Adrenal gland (tissue), 9 donors: ENCODE measurements at regions not wholly inside any gene's neighbourhood (a gene's known extent, or its start where the extent isn't known, plus 50 kb on each side); places are given as distances from the start of the nearest gene placed in this dataset.
"Not testable (repeated sequence)": the region's sequence is repeated elsewhere in the genome, so short reads cannot be mapped to it uniquely, and the experiment has no call there.

Source experiments
- DNase-seq, 7 donors: peaks; one replicate each; pipeline ENCODE4 v3.0.0-alpha.2; 2019 to 2020
- H3K27ac ChIP-seq, 5 donors: fragments of 200-600 bp; sonication (generic) in 4 of 5; 1 replicate in 3 of 5; 2 replicates in 2 of 5; pipeline versions ENCODE4 v1.5.1 to v1.8.0; 2016 to 2020; ENCODE audit warnings: mild to moderate bottlenecking in 1 of 5
- H3K27me3 ChIP-seq: fragments of 200-600 bp; 2 replicates; pipeline ENCODE4 v1.8.0; 2021
- H3K36me3 ChIP-seq, 2 donors: fragments of 200-600 bp; replicated peaks in 1 of 2; 1 replicate in 1 of 2; 2 replicates in 1 of 2; pipeline versions ENCODE4 v1.5.1 to v1.8.0; 2018 to 2022
- H3K4me1 ChIP-seq, 2 donors: fragments of 200-600 bp; replicated peaks in 1 of 2; 1 replicate in 1 of 2; 2 replicates in 1 of 2; pipeline versions ENCODE4 v1.5.1 to v1.8.0; 2018 to 2021
- H3K4me3 ChIP-seq, 4 donors: fragments of 200-600 bp; sonication (generic) in 3 of 4; one replicate each; pipeline ENCODE4 v1.5.1; 2016 to 2018
- H3K9me3 ChIP-seq, 3 donors: fragments of 200-600 bp; sonication (generic) in 1 of 3; replicated peaks in 1 of 3; 1 replicate in 2 of 3; 2 replicates in 1 of 3; pipeline versions ENCODE4 v1.5.1 to v1.8.0; 2016 to 2021
- POLR2A ChIP-seq, 2 donors: fragments of 450-650 bp; IDR thresholded peaks; one replicate each; pipeline ENCODE4 v1.6.1; 2017; ENCODE audit warnings: antibody characterized with exemption in 2 of 2, mild to moderate bottlenecking in 2 of 2, moderate library complexity in 1 of 2
- WGBS, 4 donors: extraction: QIAGEN DNeasy Blood & Tissue Kit in 2 of 4; methylation state at CpG; one replicate each; pipeline versions ENCODE4 v1.1.5 to v1.1.7; 2013 to 2017; 5-methylcytosine and 5-hydroxymethylcytosine counted together
- intact Hi-C, 2 donors: fragments of 100-400 bp; cut with DNase I; formaldehyde crosslinking; loops; one replicate each; pipeline versions ENCODE4 v1.14.1 to v1.15.0; 2022 to 2023
- TF ChIP-seq, protein P1 (sequence below), 6 experiments: fragments of 450-650 bp in 4 of 6; fragments of 200-600 bp in 2 of 6; sonication (generic) in 1 of 6; IDR thresholded peaks; 1 replicate in 5 of 6; 2 replicates in 1 of 6; pipeline versions ENCODE4 v1.5.1 to v1.8.0; 2016 to 2021; ENCODE audit warnings: antibody characterized with exemption in 6 of 6, mild to moderate bottlenecking in 2 of 6, moderate library complexity in 1 of 6
- donor health status: healthy with polysubstance abuse.
- donor health status: Bipolar disorder and iron deficiency.
- donor health status: DM: yes; HTN: yes; CAD: no.
- donor health status: DM: no; HTN: no; CAD: no.
- donor health status: DM: no; HTN: no; CAD: no.

DNA sequence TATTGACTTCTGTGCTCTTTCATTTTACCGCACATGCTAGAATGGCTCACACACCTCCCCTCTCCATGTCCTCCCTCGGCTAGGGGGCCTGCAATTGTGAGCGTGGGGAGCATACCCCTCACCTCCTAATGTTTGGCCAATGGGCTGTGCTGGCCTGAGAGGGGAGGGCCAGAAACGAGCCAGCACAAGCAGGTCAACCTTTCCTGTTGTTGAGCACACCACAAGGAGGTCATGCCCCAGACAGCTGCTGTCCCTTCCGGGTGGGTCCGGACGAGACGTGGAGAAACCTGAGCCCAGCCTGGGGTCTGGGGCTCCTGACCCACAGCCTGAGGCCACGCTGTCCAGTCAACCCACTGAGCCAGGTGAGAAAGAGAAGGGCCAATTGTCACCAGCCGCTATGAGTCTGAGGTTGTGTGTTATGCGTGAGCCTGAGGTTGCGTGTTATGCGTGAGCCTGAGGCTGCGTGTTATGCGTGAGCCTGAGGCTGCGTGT lies 77.4 kb downstream of the TTLL2 start:
- 77 to 84% (median 80%) methylated on average over 8 to 16 of the region's 16 CpGs for WGBS, 4 donors
- intact Hi-C loops, result no loop called here
- DNase-seq, result no peak
- Histone ChIP-seq H3K4me3 (no peak overlapping the region), H3K9me3 (no peaks in the 10 kb centered on the region), H3K27ac (no peak overlapping the region), H3K36me3 (no peaks in the 10 kb centered on the region), H3K27me3 (no peaks in the 10 kb centered on the region), H3K4me1 (no peaks in the 10 kb centered on the region)
- no peak for TF ChIP-seq POLR2A (IDR thresholded peaks at IDR 0.05)
- TF ChIP-seq, protein P1, sequence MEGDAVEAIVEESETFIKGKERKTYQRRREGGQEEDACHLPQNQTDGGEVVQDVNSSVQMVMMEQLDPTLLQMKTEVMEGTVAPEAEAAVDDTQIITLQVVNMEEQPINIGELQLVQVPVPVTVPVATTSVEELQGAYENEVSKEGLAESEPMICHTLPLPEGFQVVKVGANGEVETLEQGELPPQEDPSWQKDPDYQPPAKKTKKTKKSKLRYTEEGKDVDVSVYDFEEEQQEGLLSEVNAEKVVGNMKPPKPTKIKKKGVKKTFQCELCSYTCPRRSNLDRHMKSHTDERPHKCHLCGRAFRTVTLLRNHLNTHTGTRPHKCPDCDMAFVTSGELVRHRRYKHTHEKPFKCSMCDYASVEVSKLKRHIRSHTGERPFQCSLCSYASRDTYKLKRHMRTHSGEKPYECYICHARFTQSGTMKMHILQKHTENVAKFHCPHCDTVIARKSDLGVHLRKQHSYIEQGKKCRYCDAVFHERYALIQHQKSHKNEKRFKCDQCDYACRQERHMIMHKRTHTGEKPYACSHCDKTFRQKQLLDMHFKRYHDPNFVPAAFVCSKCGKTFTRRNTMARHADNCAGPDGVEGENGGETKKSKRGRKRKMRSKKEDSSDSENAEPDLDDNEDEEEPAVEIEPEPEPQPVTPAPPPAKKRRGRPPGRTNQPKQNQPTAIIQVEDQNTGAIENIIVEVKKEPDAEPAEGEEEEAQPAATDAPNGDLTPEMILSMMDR (IDR thresholded peaks at IDR 0.05), result no peak

DNA sequence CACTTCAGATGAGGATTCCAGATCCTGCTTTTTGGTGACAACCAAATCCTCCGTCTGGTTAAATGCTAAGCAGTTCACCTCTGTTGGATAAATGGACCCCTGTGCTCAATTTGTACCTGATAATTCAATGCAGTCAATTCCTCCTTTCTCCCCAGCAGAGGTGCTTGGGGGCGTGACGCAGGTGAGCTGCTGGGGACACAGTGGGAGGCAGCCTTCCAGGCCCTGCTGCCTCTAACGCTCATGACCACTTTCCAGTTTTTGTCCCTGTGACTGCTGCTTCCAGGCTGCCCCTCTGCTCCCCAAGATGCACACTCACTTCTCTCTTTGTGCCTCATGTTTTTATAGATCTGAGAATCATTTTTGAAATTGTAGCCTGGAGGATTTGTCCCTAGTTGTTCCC lies 78.5 kb downstream of the TTLL2 start:
- Histone ChIP-seq H3K27me3 (no peaks in the 10 kb centered on the region), H3K4me3 (no peak overlapping the region), H3K27ac (no peak overlapping the region), H3K9me3 (no peaks in the 10 kb centered on the region), H3K4me1 (no peaks in the 10 kb centered on the region), H3K36me3 (no peaks in the 10 kb centered on the region)
- intact Hi-C loops, result no loop called here
- DNase-seq, result no peak
- TF ChIP-seq, protein P1 (IDR thresholded peaks at IDR 0.05), result no peak
- TF ChIP-seq POLR2A (IDR thresholded peaks at IDR 0.05), result no peak
- WGBS, 4 donors, result 76 to 84% (median 81%) methylated on average over 4 of the region's 4 CpGs

DNA sequence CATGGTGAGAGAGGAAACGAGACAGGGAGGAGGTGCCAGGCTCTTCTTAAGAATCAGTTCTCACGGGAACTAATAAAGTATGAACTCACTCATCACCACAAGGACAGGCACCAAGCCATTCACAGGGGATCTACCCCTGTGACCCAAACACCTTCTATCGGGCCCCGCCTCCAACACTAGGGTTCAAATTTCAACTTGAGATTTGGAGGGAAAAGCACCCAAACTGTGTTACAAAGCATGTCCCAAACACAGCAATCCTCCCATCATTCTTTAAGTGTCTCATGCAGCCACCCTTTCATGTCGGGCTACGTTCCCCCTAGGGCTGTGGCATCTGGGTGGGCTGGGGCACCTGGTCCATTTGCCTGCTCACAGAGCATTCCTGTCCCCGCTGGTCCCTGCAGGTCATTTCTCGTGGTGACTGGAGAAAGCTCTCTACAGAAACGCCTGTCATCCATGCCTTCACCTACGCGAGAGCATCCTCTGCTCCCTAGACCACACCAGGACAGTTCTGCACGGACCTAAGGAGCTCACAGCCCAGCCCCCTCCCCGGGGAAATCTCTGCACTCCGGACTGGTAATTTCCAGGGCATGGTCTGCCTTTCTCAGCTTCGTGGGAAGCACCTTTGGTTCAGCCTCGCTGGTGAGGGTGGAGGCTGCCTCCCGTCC lies 79.6 kb downstream of the TTLL2 start:
- no peak overlapping the region for H3K27ac ChIP-seq
- H3K9me3 ChIP-seq, result no peaks in the 10 kb centered on the region
- intact Hi-C loops, result no loop called here
- no peaks in the 10 kb centered on the region for H3K4me1 ChIP-seq
- no peak for TF ChIP-seq POLR2A (IDR thresholded peaks at IDR 0.05)
- no peak overlapping the region for H3K4me3 ChIP-seq
- H3K27me3 ChIP-seq, result no peaks in the 10 kb centered on the region
- no peak for DNase-seq
- no peaks in the 10 kb centered on the region for H3K36me3 ChIP-seq
- WGBS, 4 donors, result 75 to 83% (median 77%) methylated on average over 9 to 17 of the region's 17 CpGs

DNA sequence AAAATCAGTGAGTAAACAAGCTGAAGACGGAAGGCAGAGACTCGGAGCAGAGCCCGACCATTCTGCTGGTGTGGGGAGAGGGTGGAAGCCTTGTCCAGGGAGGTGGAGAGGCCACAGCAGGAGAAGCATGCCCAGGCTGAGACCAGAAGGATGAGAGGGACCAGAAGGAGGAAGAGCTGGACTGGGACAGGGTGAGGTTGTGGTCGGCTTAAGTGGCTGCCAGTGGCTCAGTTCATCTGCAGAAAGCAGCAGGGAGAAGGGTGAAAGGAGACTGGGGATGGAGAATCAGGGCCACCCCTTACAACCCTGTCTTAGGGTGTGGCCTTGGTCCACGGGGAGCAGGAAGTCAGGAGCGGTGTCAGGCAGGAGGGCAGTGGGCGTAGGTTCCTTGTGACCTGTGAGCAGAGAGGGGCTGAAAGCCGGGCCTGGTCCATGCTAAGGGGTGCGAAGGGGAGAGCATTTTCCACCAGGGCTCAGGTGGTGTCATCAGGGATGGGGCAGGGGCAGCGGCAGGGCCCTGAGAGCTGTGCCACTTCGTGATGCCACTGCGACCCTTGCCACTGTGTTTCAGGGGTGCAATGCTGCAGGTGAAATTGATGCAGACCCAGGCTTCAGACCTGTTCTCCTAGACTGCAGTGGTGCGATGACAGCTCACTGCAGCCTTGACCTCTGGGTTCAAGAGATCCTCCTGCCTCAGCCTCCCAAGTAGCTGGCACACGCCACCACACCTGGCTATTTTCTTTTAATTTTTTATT lies 81.1 kb downstream of the TTLL2 start:
- Histone ChIP-seq H3K4me3 (no peak overlapping the region), H3K9me3 (no peaks in the 10 kb centered on the region), H3K36me3 (no peaks in the 10 kb centered on the region), H3K27me3 (no peaks in the 10 kb centered on the region), H3K4me1 (no peaks in the 10 kb centered on the region), H3K27ac (no peak overlapping the region)
- TF ChIP-seq, protein P1 (IDR thresholded peaks at IDR 0.05), result no peak
- no peak for TF ChIP-seq POLR2A (IDR thresholded peaks at IDR 0.05)
- no peak for DNase-seq
- intact Hi-C loops, result no loop called here
- 70 to 80% (median 77%) methylated on average over 13 to 14 of the region's 14 CpGs for WGBS, 4 donors

DNA sequence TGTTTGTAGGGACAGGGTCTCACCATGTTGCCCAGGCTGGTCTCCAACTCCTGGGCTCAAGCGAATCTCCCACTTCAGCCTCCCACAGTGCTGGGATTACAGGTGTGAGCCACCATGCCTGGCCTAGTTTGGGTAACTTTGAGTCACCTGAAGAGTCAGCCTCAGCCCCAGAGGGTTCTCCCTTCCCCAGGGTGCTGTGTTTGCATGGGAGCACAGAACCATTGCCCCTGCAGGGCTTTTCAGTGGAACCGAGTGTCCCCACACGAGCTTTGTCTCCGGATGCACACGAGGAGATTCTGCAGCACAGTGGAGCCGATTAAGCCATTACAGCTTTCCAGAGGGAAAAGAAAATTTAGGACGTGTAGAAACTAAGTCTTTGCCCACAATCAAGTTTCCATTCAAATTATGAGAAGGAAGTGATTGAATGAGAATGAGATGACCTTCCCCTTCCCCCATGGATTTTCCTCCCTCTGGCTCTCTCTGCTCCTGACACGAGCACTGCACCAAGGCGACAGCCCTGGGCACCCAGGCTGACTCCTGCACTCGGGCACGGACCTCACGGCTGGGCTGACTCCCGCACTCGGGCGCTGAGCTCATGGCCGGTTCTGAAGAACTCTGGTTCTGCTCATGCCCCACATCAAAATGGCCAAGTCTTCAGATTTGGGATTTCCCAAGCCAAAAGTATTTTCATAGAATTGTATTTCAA lies 81.8 kb downstream of the TTLL2 start:
- H3K9me3 ChIP-seq, H3K27ac ChIP-seq, intact Hi-C loops, H3K27me3 ChIP-seq, H3K36me3 ChIP-seq, H3K4me1 ChIP-seq, H3K4me3 ChIP-seq, DNase-seq: not testable (repeated sequence)
- 77 to 83% (median 80%) methylated on average over 16 of the region's 16 CpGs for WGBS, 4 donors
